ENCODE measurements at regions not wholly inside any gene's neighbourhood (a gene's known extent, or its start where the extent isn't known, plus 50 kb on each side); places are given as distances from the start of the nearest gene placed in this dataset.

GRCh38 chr5:135644816-135645215, 66.0 kb upstream of the CXCL14 start:
- no peak overlapping the region for H3K4me2 ChIP-seq
- Mint-ChIP-seq H3K36me3 (ENCODE audit: low read depth) (no peaks in the 10 kb centered on the region), H3K27ac (no peak overlapping the region), H3K4me3 (no peak overlapping the region), H3K9me3 (no peaks in the 10 kb centered on the region), H3K4me1 (no peaks in the 10 kb centered on the region), H3K27me3 (ENCODE audit: insufficient read depth, low read depth, poor library complexity) (peaks cover 5% of the 10 kb centered on the region)
- 0 out of 2 replicates have a peak, but pooled peaks cover 8% of the 10 kb centered on the region for H3K9me2 ChIP-seq (ENCODE audit: insufficient read depth)
- no peaks in the 10 kb centered on the region for H3K79me2 ChIP-seq (replicated peaks; ENCODE audit: insufficient read depth)
- H3K27me3 ChIP-seq (ENCODE audit: insufficient read depth): no peaks in the 10 kb centered on the region
- no peak overlapping the region for H3K27ac ChIP-seq (ENCODE audit: low read depth)
- H3K4me1 ChIP-seq (ENCODE audit: insufficient read depth): no peaks in the 10 kb centered on the region
- TF ChIP-seq STAT1 (IDR thresholded peaks at IDR 0.05; ENCODE audit: unreplicated experiment): no peak
- no peak for TF ChIP-seq ZNF114 (CRISPR knock-in tag; IDR thresholded peaks at IDR 0.05)
- TF ChIP-seq ETS1 (IDR thresholded peaks at IDR 0.05): no peak
- TF ChIP-seq POLR2AphosphoS5 (IDR thresholded peaks at IDR 0.05; ENCODE audit: low read depth): no peak
- TF ChIP-seq, protein P1, sequence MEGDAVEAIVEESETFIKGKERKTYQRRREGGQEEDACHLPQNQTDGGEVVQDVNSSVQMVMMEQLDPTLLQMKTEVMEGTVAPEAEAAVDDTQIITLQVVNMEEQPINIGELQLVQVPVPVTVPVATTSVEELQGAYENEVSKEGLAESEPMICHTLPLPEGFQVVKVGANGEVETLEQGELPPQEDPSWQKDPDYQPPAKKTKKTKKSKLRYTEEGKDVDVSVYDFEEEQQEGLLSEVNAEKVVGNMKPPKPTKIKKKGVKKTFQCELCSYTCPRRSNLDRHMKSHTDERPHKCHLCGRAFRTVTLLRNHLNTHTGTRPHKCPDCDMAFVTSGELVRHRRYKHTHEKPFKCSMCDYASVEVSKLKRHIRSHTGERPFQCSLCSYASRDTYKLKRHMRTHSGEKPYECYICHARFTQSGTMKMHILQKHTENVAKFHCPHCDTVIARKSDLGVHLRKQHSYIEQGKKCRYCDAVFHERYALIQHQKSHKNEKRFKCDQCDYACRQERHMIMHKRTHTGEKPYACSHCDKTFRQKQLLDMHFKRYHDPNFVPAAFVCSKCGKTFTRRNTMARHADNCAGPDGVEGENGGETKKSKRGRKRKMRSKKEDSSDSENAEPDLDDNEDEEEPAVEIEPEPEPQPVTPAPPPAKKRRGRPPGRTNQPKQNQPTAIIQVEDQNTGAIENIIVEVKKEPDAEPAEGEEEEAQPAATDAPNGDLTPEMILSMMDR (conservative IDR thresholded peaks at IDR 0.05; ENCODE audit: low read depth in 2 of 2): no peak
- TF ChIP-seq REST (IDR thresholded peaks at IDR 0.05; ENCODE audit: unreplicated experiment): no peak
- TF ChIP-seq JUNB (IDR thresholded peaks at IDR 0.05; ENCODE audit: unreplicated experiment): no peak
- TF ChIP-seq, protein P2, sequence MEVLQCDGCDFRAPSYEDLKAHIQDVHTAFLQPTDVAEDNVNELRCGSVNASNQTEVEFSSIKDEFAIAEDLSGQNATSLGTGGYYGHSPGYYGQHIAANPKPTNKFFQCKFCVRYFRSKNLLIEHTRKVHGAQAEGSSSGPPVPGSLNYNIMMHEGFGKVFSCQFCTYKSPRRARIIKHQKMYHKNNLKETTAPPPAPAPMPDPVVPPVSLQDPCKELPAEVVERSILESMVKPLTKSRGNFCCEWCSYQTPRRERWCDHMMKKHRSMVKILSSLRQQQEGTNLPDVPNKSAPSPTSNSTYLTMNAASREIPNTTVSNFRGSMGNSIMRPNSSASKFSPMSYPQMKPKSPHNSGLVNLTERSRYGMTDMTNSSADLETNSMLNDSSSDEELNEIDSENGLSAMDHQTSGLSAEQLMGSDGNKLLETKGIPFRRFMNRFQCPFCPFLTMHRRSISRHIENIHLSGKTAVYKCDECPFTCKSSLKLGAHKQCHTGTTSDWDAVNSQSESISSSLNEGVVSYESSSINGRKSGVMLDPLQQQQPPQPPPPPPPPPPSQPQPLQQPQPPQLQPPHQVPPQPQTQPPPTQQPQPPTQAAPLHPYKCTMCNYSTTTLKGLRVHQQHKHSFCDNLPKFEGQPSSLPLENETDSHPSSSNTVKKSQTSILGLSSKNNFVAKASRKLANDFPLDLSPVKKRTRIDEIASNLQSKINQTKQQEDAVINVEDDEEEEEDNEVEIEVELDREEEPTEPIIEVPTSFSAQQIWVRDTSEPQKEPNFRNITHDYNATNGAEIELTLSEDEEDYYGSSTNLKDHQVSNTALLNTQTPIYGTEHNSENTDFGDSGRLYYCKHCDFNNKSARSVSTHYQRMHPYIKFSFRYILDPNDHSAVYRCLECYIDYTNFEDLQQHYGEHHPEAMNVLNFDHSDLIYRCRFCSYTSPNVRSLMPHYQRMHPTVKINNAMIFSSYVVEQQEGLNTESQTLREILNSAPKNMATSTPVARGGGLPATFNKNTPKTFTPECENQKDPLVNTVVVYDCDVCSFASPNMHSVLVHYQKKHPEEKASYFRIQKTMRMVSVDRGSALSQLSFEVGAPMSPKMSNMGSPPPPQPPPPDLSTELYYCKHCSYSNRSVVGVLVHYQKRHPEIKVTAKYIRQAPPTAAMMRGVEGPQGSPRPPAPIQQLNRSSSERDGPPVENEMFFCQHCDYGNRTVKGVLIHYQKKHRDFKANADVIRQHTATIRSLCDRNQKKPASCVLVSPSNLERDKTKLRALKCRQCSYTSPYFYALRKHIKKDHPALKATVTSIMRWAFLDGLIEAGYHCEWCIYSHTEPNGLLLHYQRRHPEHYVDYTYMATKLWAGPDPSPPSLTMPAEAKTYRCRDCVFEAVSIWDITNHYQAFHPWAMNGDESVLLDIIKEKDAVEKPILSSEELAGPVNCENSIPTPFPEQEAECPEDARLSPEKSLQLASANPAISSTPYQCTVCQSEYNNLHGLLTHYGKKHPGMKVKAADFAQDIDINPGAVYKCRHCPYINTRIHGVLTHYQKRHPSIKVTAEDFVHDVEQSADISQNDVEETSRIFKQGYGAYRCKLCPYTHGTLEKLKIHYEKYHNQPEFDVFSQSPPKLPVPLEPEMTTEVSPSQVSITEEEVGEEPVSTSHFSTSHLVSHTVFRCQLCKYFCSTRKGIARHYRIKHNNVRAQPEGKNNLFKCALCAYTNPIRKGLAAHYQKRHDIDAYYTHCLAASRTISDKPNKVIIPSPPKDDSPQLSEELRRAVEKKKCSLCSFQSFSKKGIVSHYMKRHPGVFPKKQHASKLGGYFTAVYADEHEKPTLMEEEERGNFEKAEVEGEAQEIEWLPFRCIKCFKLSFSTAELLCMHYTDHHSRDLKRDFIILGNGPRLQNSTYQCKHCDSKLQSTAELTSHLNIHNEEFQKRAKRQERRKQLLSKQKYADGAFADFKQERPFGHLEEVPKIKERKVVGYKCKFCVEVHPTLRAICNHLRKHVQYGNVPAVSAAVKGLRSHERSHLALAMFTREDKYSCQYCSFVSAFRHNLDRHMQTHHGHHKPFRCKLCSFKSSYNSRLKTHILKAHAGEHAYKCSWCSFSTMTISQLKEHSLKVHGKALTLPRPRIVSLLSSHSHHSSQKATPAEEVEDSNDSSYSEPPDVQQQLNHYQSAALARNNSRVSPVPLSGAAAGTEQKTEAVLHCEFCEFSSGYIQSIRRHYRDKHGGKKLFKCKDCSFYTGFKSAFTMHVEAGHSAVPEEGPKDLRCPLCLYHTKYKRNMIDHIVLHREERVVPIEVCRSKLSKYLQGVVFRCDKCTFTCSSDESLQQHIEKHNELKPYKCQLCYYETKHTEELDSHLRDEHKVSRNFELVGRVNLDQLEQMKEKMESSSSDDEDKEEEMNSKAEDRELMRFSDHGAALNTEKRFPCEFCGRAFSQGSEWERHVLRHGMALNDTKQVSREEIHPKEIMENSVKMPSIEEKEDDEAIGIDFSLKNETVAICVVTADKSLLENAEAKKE (CRISPR knock-in tag; IDR thresholded peaks at IDR 0.05): no peak
- no peak for TF ChIP-seq EZH2 (IDR thresholded peaks at IDR 0.05; ENCODE audit: low read depth, unreplicated experiment)
- TF ChIP-seq EZH2phosphoT487 (IDR thresholded peaks at IDR 0.05; ENCODE audit: unreplicated experiment): no peak
- no peak for TF ChIP-seq CREB1 (CRISPR knock-in tag; IDR thresholded peaks at IDR 0.05; ENCODE audit: low read depth)
- no peak for TF ChIP-seq NANOG (IDR thresholded peaks at IDR 0.05; ENCODE audit: borderline replicate concordance)
- no peak for TF ChIP-seq ZNF331 (CRISPR knock-in tag; IDR thresholded peaks at IDR 0.05; ENCODE audit: low read depth)
- no peak for ATAC-seq
- no peaks in the 10 kb centered on the region for H3K36me3 ChIP-seq (ENCODE audit: insufficient read depth)
- H4K20me1 ChIP-seq (replicated peaks; ENCODE audit: insufficient read depth): no peaks in the 10 kb centered on the region
- no peak overlapping the region for H2AFZ ChIP-seq
- no peak for DNase-seq (ENCODE audit: low spot score)
- no peak overlapping the region for H3K4me3 ChIP-seq
- H3F3A ChIP-seq (replicated peaks; ENCODE audit: low read depth): no peaks in the 10 kb centered on the region
